ENCODE measurements at regions not wholly inside any gene's neighbourhood (a gene's known extent, or its start where the extent isn't known, plus 50 kb on each side); places are given as distances from the start of the nearest gene placed in this dataset.

DNA sequence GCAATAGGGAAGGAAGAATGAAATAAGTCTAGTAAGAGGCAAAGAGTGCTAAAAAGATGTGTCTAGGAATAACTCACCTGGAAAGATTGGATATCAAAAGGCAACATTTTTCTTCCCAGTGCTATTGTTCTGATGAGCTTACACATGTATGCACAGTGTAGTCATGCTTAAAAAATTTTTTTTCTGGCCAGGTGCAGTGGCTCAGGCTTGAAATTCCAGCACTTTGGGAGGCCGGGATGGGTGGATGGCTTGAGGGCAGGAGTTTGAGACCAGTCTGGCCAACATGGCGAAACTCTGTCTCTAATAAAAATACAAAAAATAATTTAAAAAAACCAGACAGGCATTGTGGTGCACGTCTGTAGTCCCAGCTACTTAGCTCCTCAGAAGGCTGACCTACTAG lies 795.8 kb upstream of the IGFBP7 start:
- no peak for TF ChIP-seq CTCF (conservative IDR thresholded peaks at IDR 0.05; ENCODE audit: low read depth, low read length)
- no peak for TF ChIP-seq EZH2 (IDR thresholded peaks at IDR 0.05; ENCODE audit: low read length, unreplicated experiment)

Measured in PC-3 (cell line).